K562 (cell line): ENCODE measurements at regions not wholly inside any gene's neighbourhood (a gene's known extent, or its start where the extent isn't known, plus 50 kb on each side); places are given as distances from the start of the nearest gene placed in this dataset.

ENCODE experiments used
- ATAC-seq: fragments of 200-7000 bp; cut with Tn5 transposase; 3 replicates; pipeline ENCODE4 v1.9.1; 2020; ENCODE audit warnings: moderate library complexity
- BruUV-seq: library from RNA; stranded (reverse); fragments of 400-500 nt; replicated peaks from 2 replicates; lab custom pipeline; 2021; lab: Mats Ljungman, UMichigan
- CTCF ChIA-PET: fragments of 300-600 bp; formaldehyde crosslinking; extraction: SDS; loops from one replicate; lab custom pipeline; 2021; ENCODE audit warnings: low intra/inter-chr PET ratio; lab: Yijun Ruan, JAX
- POLR2A ChIA-PET: fragments of 300-600, 350-650 bp; sonication (Branson Sonifier 250); formaldehyde crosslinking; extraction: SDS; loops from one replicate; lab custom pipeline; 2021; ENCODE audit warnings: antibody characterized with exemption, inconsistent platforms; lab: Yijun Ruan, JAX
- DNase-seq, 4 experiments: peaks; one replicate each; pipeline versions ENCODE4 v3.0.0 to v3.0.0-alpha.2; 2011 to 2018; ENCODE audit warnings: low spot score in 3 of 4, mixed read lengths in 3 of 4; ENCODE audit errors: extremely low read depth in 1 of 4
- FAIRE-seq: peaks from 2 replicates; lab custom pipeline; 2011; peaks lifted over from hg19 to GRCh38; lab: Jason Lieb, UNC
- H2AFZ ChIP-seq: 2 replicates; pipeline ENCODE4 v1.6.0; 2011; ENCODE audit warnings: low read depth, low read length, control low read depth, inconsistent platforms
- H3K27ac ChIP-seq: fragments of 200-600 bp; 3 replicates; pipeline ENCODE4 v1.8.0; 2011; ENCODE audit warnings: low read depth, mild to moderate bottlenecking, control low read depth, inconsistent platforms, low read length, moderate library complexity, mixed read lengths; ENCODE audit errors: extremely low read depth
- H3K27me3 ChIP-seq, 2 experiments: fragments of 300-600 bp in 1 of 2; 2 replicates in 1 of 2; 3 replicates in 1 of 2; pipeline versions ENCODE4 v1.6.0 to v1.8.0; 2011; ENCODE audit warnings: inconsistent platforms in 2 of 2, low read length in 2 of 2, mild to moderate bottlenecking in 1 of 2, mixed read lengths in 1 of 2, moderate library complexity in 1 of 2; ENCODE audit not compliant: control insufficient read depth in 2 of 2, insufficient read depth in 2 of 2
- H3K36me3 ChIP-seq: fragments of 300-600 bp; 3 replicates; pipeline ENCODE4 v1.8.0; 2011; ENCODE audit warnings: mild to moderate bottlenecking, low read length, inconsistent platforms; ENCODE audit not compliant: control insufficient read depth, insufficient read depth
- H3K4me1 ChIP-seq, 2 experiments: fragments of 200-600 bp in 1 of 2; replicated peaks in 1 of 2; 2 replicates in 1 of 2; 3 replicates in 1 of 2; pipeline versions ENCODE4 v1.5.1 to v1.8.0; 2011; ENCODE audit warnings: inconsistent platforms in 2 of 2, low read length in 2 of 2, mild to moderate bottlenecking in 1 of 2, mixed read lengths in 1 of 2, moderate library complexity in 1 of 2; ENCODE audit not compliant: control insufficient read depth in 2 of 2, insufficient read depth in 2 of 2
- H3K4me2 ChIP-seq: 2 replicates; pipeline ENCODE4 v1.6.1; 2011; ENCODE audit warnings: low read length, control low read depth, inconsistent platforms, mixed read lengths; ENCODE audit not compliant: insufficient read depth
- H3K4me3 ChIP-seq: fragments of 200-600 bp; sonication (generic), shearing (Covaris generic); 2 replicates; pipeline ENCODE4 v1.5.1; 2016; ENCODE audit warnings: control low read depth, inconsistent platforms
- H3K79me2 ChIP-seq: fragments of 200-600 bp; 3 replicates; pipeline ENCODE4 v1.8.0; 2011; ENCODE audit warnings: low read length, inconsistent platforms; ENCODE audit not compliant: control insufficient read depth, insufficient read depth
- H3K9ac ChIP-seq, 2 experiments: 2 replicates each; pipeline versions ENCODE4 v1.6.0 to v1.6.1; 2011; ENCODE audit warnings: low read depth in 2 of 2, low read length in 2 of 2, control low read depth in 1 of 2, inconsistent platforms in 1 of 2, mild to moderate bottlenecking in 1 of 2, mixed read lengths in 1 of 2; ENCODE audit not compliant: insufficient read depth in 1 of 2
- H3K9me1 ChIP-seq: one replicate; pipeline ENCODE4 v1.6.0; 2011; ENCODE audit warnings: inconsistent platforms, mild to moderate bottlenecking, low read length, moderate library complexity; ENCODE audit not compliant: control insufficient read depth, insufficient read depth
- H3K9me3 ChIP-seq: replicated peaks from 2 replicates; pipeline ENCODE4 v1.5.1; 2011; ENCODE audit warnings: low read depth, low read length, inconsistent platforms; ENCODE audit not compliant: control insufficient read depth, insufficient read depth
- H4K20me1 ChIP-seq: replicated peaks from 2 replicates; pipeline ENCODE4 v1.6.1; 2011; ENCODE audit warnings: low read length, inconsistent platforms, mixed read lengths; ENCODE audit not compliant: control insufficient read depth, insufficient read depth
- CEBPG ChIP-seq, 3 experiments: fragments of 200-800 bp in 1 of 3; sonication (Bioruptor generic) in 1 of 3; sonication (generic) in 1 of 3; formaldehyde crosslinking in 1 of 3; IDR thresholded peaks in 2 of 3; conservative IDR thresholded peaks in 1 of 3; 2 replicates each; pipeline versions ENCODE4 v1.6.1 to v1.8.0; 2016 to 2022; ENCODE audit warnings: missing compliant biosample characterization in 2 of 3, missing genetic modification characterization in 2 of 3, mild to moderate bottlenecking in 1 of 3, missing genetic modification reagents in 1 of 3
- FOS ChIP-seq: IDR thresholded peaks from 3 replicates; pipeline ENCODE4 v1.6.1; 2011; ENCODE audit not compliant: insufficient read length; ENCODE audit errors: extremely low read depth
- KHSRP ChIP-seq: fragments of 450-650 bp; IDR thresholded peaks from 2 replicates; pipeline ENCODE4 v1.6.1; 2017
- NCOA4 ChIP-seq: fragments of 450-650 bp; IDR thresholded peaks from 2 replicates; pipeline ENCODE4 v1.6.1; 2018; ENCODE audit warnings: mild to moderate bottlenecking; ENCODE audit not compliant: partially characterized antibody
- NUFIP1 ChIP-seq: fragments of 450-650 bp; IDR thresholded peaks from 2 replicates; pipeline ENCODE4 v1.6.1; 2018; ENCODE audit not compliant: partially characterized antibody
- PPARD ChIP-seq: fragments of 250-450 bp; sonication (Bioruptor Pico); IDR thresholded peaks from 2 replicates; pipeline ENCODE4 v1.8.0; 2022; ENCODE audit warnings: inconsistent platforms, mild to moderate bottlenecking, moderate library complexity
- STAG1 ChIP-seq: sonication (generic); formaldehyde crosslinking; IDR thresholded peaks from 2 replicates; pipeline ENCODE4 v1.5.0; 2020; ENCODE audit warnings: missing genetic modification reagents, borderline replicate concordance
- ZBTB2 ChIP-seq: fragments of 450-650 bp; IDR thresholded peaks from 2 replicates; pipeline ENCODE4 v1.6.1; 2016; ENCODE audit warnings: antibody characterized with exemption
- ZNF277 ChIP-seq: fragments of 250-450 bp; sonication (Bioruptor Pico); IDR thresholded peaks from 2 replicates; pipeline ENCODE4 v1.8.0; 2022; ENCODE audit warnings: inconsistent platforms, mild to moderate bottlenecking, moderate library complexity, borderline replicate concordance
- WGBS: fragments of 100-300 bp; shearing (Covaris generic); methylation state at CpG from one replicate; pipeline ENCODE4 v1.1.6; 2016; ENCODE audit warnings: low coverage, mixed read lengths; ENCODE audit not compliant: insufficient coverage; ENCODE audit errors: missing lambda C conversion rate; 5-methylcytosine and 5-hydroxymethylcytosine counted together
- in situ Hi-C: fragments of 300-500 bp; cut with MboI; formaldehyde crosslinking; loops from 4 replicates; pipeline ENCODE4 v1.15.0; 2018; ENCODE audit warnings: inconsistent platforms, mixed read lengths
- intact Hi-C: fragments of 100-400 bp; cut with micrococcal nuclease; formaldehyde crosslinking; loops from 2 replicates; pipeline ENCODE4 v1.14.2; 2022

- DNase-seq (no peak), ATAC-seq (no peak), FAIRE-seq (no peak)
- Histone ChIP-seq H3K27me3 (peaks cover 0 to 20% of the 10 kb centered on the region in 2 experiments; a peak in 3 of 5 replicates), H3K4me3 (no peak overlapping the region), H3K4me1 (no peaks in the 10 kb centered on the region; a peak in 1 of 5 replicates), H4K20me1 (no peaks in the 10 kb centered on the region), H3K9ac (no peak overlapping the region), H3K9me1 (no peaks in the 10 kb centered on the region), H2AFZ (no peak overlapping the region), H3K4me2 (no peak overlapping the region), H3K27ac (no peak overlapping the region), H3K36me3 (no peaks in the 10 kb centered on the region), H3K9me3 (no peaks in the 10 kb centered on the region), H3K79me2 (no peaks in the 10 kb centered on the region)
- ChIA-PET CTCF (no interaction called here), POLR2A (no interaction called here)
- no TSS peak for BruUV-seq
- in situ Hi-C loops: no loop called here
- 2% methylated on average over 5 of the region's 5 CpGs for WGBS
- intact Hi-C loops: no loop called here
- TF ChIP-seq PPARD (CRISPR knock-in tag) (no peak), CEBPG (CRISPR knock-in tag; IDR thresholded peaks at IDR 0.05) (no peak), CEBPG (tag; conservative IDR thresholded peaks at IDR 0.05 in 1 of 2, IDR thresholded peaks at IDR 0.05 in 1 of 2) (peak in 1 of 2 experiments; percentile 58; a peak in 1 of 4 replicates)
- TF ChIP-seq, all 486 proteins: peak for 1
These were observed 185.2 kb upstream of the KLF4 start for GRCh38 chr9:107674721-107675277.

- Histone ChIP-seq H3K36me3 (no peaks in the 10 kb centered on the region), H2AFZ (no peak overlapping the region), H3K27ac (no peak overlapping the region), H3K27me3 (peaks cover 0 to 21% of the 10 kb centered on the region in 2 experiments; a peak in 3 of 5 replicates), H3K9me1 (no peaks in the 10 kb centered on the region), H3K4me3 (no peak overlapping the region), H3K4me2 (no peak overlapping the region), H3K9ac (no peak overlapping the region), H4K20me1 (no peaks in the 10 kb centered on the region), H3K4me1 (no peaks in the 10 kb centered on the region; a peak in 1 of 5 replicates), H3K79me2 (no peaks in the 10 kb centered on the region), H3K9me3 (no peaks in the 10 kb centered on the region)
- BruUV-seq: no TSS peak
- intact Hi-C loops (no loop called here), in situ Hi-C loops (no loop called here)
- ChIA-PET POLR2A (no interaction called here), CTCF (no interaction called here)
- DNase-seq: no peak
- no peak for FAIRE-seq
- 0% methylated on average over 3 of the region's 3 CpGs for WGBS
- ATAC-seq: no peak
- TF ChIP-seq FOS (no peak), STAG1 (CRISPR knock-in tag) (no peak), KHSRP (no peak), ZNF277 (no peak), ZBTB2 (no peak), NCOA4 (no peak), NUFIP1 (no peak)
These were observed 184.5 kb upstream of the KLF4 start for GRCh38 chr9:107673861-107674720.
